NCI-H1436 (cell line): ENCODE measurements at regions not wholly inside any gene's neighbourhood (a gene's known extent, or its start where the extent isn't known, plus 50 kb on each side); places are given as distances from the start of the nearest gene placed in this dataset.

Source experiments
- DNase-seq: peaks from one replicate; lab custom pipeline; 2025; lab: John Stamatoyannopoulos, UW

DNA sequence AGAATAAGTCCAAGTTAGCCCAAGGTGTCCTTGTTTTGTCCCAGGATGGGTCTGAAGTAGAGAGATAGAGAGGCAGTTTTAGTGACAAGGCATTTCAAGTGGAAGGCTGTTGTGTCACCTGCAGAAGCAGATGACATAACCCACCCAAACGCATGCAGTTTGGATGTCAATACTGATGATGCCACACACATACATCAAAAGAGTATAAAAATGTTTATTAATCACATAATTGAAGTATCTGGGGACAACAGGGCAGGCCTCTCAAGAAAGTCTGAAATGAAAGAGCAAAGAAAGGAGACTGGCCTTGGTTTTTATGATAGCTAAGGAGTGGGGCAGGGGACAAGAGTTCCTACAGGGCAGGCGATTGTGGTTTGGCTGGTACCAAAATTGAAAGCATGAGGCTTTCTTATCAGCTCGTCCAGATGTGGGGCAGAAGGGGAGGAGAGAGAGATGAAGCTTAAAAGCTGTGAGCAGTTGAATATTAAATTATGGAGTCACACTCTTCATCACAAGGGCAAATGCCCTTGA, 78.4 kb upstream of the TSPAN8 start:
- no peak for DNase-seq

DNA sequence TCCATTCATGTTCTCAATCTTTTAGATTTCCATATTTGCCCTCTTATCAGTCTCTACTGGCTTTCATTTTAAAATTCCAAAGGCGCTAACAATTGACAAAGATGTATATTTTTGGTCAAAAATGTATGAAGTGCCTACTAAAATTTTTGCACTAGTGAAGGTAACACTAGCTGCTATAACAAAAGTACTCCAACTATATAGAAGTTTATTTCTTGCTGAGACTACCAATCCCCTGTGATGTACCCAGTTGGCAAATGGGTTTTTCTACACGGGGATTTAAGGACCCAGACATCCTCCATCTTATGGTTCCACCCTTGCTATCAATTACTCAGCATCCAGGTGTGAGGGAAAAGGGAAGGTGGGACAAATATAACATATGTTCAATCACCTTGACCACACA, 75.3 kb upstream of the TSPAN8 start:
- DNase-seq = no peak

DNA sequence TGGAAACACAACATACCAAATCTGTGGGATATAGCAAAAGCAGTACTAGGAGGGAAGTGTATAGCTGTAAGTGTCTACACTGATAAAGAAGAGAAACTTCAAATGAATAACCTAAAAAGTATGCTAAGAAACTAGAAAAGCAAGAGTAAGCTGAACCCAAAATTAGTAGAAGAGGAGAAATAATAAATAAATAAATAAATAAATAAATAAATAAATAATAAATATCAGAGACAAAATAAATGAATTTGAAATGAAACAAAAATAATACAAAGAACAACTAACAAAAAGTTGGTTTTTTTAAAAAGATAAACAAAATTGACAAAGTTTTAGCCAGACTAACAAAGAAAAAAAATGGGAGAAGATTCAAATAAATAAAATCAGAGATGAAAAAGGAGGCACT, 72.7 kb upstream of the TSPAN8 start:
- DNase-seq = no peak

DNA sequence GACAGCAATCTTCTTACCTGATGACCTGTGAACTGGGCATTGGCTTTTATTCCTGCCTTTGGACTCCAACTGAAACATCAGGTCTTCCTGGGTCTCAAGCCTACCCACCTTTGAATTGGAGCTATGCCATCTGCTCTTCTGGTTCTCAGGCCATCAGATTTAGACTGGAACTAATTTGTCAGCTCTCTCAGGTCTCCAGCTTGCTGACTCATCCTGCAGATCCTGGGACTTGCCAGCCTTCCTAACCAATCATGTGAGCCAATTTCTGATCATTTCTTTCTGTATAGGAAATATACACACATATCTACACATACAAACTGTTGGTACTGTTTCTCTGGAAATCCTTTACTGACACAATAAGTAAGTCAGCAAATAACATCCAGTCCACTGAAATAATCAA, 65.3 kb upstream of the TSPAN8 start:
- DNase-seq = no peak

DNA sequence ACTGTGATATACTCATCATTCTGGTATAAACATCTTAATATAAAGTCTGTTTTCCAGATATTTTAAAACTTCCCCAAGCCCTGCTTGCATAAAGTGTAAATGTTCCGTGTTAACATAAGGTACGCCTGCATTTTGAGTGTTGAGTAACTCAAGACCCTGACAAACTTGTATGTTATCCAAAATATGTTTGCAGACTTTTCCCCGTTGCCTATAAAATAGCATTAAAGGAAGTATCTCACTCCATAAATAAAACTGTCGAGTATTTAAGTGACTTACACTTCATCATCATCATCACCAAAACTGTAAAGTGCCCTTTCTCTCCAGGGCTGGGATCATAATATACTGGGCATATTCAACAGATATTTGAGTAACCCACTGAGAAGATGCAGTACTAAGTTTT, 64.6 kb upstream of the TSPAN8 start:
- no peak for DNase-seq

DNA sequence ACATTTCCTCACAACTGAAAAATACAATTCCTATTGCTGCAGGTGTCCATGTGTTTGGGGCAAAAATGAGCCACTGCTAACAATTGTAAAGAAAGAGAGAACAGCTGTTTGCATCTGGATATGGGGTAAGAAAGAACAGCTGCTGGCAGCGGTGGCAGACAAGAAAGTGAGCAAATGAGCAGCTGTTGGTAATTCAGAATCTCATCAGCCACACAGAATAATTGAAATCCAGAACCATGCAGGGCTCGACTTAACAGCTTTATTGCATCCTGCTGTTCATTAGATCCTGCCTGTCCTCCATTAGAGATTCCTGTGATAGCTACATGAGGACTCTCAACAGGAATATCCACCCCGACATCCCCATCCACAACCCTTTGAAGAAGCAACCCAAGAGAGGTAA, 62.5 kb upstream of the TSPAN8 start:
- no peak for DNase-seq

DNA sequence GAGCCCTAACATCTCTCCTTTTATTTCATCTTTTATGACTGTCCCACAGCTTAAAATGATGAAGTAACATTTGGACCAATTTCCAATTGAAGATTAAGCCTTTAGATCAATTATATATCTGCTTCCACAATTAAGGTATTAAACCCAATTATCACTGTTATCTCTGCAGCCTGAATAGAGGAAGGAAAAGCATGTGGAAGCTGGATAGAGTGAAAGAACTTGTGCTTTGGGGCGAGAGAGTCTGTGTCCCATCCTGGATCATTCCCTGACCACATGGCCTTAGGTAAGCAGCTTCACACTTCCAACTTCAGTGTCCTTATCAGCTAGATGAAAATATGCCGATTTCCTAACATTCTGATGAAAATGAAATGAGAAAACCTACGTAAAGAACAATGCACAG, 61.4 kb upstream of the TSPAN8 start:
- DNase-seq = no peak

DNA sequence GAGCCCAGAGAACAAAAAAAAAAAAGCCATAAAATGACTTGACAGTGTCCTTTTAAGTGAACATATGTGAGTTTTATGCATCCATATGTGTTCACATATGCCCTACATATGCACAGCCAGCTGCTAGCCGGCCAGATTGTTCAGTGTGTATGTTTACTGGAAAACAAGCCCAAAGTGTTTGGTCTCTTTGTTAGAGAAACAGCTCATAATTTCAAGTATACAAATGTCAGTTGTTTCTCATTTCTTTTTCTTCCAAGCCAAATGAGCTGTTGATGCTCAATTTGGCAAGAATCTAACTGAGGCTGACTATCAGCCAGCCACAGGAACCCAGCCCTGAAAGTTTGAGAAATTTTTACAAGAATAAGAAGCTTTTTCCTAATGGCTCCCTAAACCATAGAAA, 60.8 kb upstream of the TSPAN8 start:
- no peak for DNase-seq

DNA sequence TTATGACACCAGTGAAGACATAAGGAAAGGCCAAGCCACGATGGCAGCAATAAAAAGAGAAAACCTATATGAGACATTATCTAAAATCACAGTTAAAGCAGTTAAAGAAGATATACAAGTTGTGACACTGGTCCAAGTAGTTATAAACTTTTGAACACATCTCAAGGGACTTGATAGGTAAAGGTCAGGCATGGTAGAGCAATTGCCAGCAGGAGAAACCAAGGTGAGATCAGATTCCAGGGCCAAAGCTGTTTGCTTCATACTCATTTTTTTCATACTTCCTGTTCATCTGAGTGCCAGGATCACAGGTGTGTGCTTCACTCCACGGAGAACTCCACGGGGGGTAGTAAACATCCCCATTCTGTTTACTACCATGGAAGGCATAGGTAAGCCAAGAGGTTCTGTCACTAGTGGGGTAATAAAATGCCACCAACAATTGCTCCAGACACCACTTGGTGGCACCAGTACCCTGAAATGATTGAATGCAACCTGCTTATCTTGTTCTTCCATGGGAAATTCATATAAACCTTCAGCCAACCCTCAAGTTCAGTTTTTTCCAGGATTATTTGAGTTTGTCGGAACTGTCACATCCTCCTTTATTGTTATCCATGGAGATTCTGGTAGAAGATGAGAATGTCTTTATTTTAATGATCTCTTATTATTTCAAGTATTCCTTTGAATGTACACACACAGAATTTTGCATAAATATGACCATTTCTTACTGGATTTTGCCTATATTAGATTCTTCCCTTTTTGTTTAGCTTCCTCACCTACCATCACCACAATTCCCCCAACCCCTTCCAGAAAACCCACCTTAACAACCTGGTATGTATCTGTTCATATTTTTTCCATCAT, 59.2 kb upstream of the TSPAN8 start:
- DNase-seq = peak; percentile 0

DNA sequence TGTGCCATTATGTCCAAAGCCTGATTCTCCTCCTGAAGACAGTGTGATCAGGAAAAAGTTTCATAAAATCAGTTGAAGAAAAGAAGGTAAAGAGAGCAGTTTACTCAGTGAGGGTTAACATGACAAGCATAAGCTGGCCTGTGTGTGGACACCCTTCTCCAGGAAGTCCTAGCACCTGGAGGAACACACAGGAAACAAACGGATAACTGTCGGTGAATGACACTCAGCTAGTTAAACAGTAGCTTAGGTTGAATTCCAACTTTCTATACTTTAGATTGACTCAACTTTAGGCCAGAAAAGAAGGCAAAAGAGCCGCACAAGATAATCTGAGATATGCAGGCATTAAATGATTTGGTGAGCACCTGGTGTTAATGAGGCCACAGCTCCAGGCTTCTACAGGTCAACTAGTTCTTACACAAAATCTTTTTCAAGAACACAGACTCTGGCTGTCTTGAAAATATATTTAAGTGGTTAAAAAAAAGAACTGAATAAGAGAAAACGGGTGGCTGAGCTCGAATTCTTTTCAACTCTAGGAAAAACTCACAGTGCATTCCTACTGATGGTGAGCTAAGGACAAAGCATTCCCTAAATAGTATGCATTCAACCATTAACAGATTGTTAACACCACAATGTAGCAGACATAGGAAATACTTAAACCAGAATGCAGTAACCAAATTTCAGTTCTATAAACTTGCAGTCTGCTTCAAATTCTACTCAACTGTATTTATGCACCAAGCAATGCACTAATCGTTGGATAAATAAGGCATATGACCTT, 56.9 kb upstream of the TSPAN8 start:
- no peak for DNase-seq

DNA sequence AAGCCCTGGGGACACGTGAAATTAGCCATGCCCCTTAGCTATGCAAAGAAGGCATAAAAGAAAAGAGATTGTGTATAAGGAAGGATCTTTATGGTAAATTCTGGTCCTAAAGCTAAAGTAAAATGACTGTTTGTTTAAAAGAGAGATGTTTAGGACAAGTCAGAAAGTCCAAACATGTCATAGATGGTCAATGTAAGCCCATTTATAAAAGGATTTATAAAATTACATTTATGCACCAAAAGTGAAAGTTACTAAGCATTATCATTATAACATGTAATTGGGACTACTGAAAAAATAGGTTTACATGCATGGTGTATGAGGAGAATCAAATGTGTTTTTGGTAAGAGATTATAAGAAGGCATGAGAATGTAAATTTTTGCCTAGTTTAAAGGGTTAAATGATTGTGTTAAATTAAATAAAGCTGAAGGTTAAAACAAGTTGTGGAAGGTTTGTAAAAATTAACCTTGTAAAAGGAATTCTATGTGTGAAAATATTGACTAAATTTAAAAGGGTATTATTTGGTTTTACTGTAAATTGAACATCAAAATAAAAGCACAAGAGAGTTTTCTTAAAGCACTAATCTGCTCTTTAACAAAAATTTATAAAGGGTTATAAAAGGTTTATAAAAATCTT, 50.4 kb upstream of the TSPAN8 start:
- no peak for DNase-seq
